Right lobe of liver (tissue), 6 donors: ENCODE measurements at regions not wholly inside any gene's neighbourhood (a gene's known extent, or its start where the extent isn't known, plus 50 kb on each side); places are given as distances from the start of the nearest gene placed in this dataset.

ENCODE experiments used
- ATAC-seq, 4 donors: fragments of 200-7000 bp; cut with Tn5 transposase; one replicate each; pipeline ENCODE4 v1.9.1; 2020; ENCODE audit warnings: mild to moderate bottlenecking in 4 of 4, moderate library complexity in 4 of 4
- DNase-seq, 3 donors: peaks; one replicate each; pipeline ENCODE4 v3.0.0-alpha.2; 2020
- H3K27ac ChIP-seq, 3 donors: fragments of 200-600 bp; one replicate each; pipeline ENCODE4 v1.8.0; 2022
- H3K27me3 ChIP-seq, 2 donors: fragments of 200-600 bp; one replicate each; pipeline ENCODE4 v1.8.0; 2022
- H3K36me3 ChIP-seq, 4 donors: fragments of 200-600 bp; sonication (generic) in 1 of 4; one replicate each; pipeline versions ENCODE4 v1.5.1 to v1.8.0; 2017 to 2022; ENCODE audit warnings: control low read depth in 1 of 4
- H3K4me1 ChIP-seq, 4 donors: fragments of 200-600 bp; sonication (generic) in 1 of 4; one replicate each; pipeline versions ENCODE4 v1.5.1 to v1.8.0; 2017 to 2022; ENCODE audit warnings: control low read depth in 1 of 4
- H3K4me3 ChIP-seq, 3 donors: fragments of 200-600 bp; one replicate each; pipeline ENCODE4 v1.8.0; 2022
- H3K9me3 ChIP-seq, 4 donors: fragments of 200-600 bp; sonication (generic) in 1 of 4; one replicate each; pipeline versions ENCODE4 v1.5.1 to v1.8.0; 2017 to 2022; ENCODE audit warnings: control low read depth in 1 of 4
- POLR2A ChIP-seq: fragments of 450-650 bp; IDR thresholded peaks from one replicate; pipeline ENCODE4 v1.6.1; 2017; ENCODE audit warnings: antibody characterized with exemption, mild to moderate bottlenecking
- WGBS: methylation state at CpG from one replicate; pipeline ENCODE4 v1.1.6; 2018; ENCODE audit warnings: low coverage, low lambda C conversion rate; ENCODE audit not compliant: insufficient coverage; ENCODE audit errors: missing lambda C conversion rate; 5-methylcytosine and 5-hydroxymethylcytosine counted together
- intact Hi-C, 2 donors: fragments of 100-400 bp; cut with DNase I; formaldehyde crosslinking; loops; one replicate each; pipeline versions ENCODE4 v1.11.2 to v1.14.1; 2022
- TF ChIP-seq, protein P1 (sequence below), 4 donors: fragments of 200-600 bp in 3 of 4; fragments of 450-650 bp in 1 of 4; IDR thresholded peaks; one replicate each; pipeline versions ENCODE4 v1.5.1 to v1.8.0; 2016 to 2022; ENCODE audit warnings: antibody characterized with exemption in 4 of 4, mild to moderate bottlenecking in 2 of 4
- donor health status: DM: no; HTN: yes; CAD: no.
- donor health status: DM: no; HTN: no; CAD: no.
- donor health status: DM: no; HTN: no; CAD: no.
- donor health status: DM: no; HTN: yes; CAD: no.
- donor health status: DM: no; HTN: yes; CAD: no.

DNA sequence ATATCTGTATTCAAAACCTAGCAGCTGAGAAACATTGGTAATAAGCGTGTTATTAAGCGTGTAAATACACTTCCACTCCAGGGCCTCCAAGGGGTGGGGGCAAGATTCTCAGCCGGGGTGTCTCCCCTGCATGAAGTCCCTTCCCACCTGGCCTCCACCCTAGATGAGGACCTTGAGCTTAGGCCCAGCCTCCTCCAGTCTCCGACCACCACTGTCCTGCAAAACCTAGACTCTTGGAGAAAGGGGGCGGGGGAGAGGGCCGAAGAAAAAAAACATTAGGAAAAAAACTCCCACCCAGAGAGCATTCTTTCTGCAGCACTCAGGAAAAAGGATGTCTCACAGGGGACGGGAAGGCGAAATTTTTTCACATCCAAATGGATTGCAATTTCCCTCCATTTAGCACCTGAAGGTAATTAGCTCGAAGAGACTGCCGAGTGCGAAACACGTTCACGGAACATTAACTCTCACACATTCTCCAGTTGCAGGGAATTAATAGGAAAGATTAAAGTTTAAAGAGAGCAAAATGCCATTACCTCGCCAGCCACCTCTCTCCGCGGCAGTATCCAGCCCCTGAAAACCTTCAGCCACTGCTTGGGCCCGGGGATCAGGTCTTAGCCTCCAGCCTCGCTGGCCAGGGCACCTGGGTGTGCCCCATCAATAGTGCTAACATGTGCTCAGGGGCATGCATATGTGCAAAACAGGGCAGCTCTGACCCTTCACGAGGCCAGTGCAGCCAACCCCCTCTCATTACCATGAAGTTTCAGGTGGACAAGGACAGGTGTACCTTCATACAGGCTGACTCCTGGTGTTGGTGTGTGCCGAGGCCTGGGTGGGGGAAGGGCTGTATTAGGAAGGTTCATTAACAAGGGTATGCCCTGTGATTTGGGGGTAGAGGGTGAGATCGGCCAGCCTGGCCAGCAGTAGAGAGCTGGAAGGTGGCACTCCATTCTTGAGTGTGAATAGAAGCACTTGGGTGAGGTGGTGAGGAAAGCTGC, 77.2 kb downstream of the HIF1AN start:
- no peaks in the 10 kb centered on the region for H3K9me3 ChIP-seq
- ATAC-seq (no peak), DNase-seq (no peak)
- TF ChIP-seq, protein P1, sequence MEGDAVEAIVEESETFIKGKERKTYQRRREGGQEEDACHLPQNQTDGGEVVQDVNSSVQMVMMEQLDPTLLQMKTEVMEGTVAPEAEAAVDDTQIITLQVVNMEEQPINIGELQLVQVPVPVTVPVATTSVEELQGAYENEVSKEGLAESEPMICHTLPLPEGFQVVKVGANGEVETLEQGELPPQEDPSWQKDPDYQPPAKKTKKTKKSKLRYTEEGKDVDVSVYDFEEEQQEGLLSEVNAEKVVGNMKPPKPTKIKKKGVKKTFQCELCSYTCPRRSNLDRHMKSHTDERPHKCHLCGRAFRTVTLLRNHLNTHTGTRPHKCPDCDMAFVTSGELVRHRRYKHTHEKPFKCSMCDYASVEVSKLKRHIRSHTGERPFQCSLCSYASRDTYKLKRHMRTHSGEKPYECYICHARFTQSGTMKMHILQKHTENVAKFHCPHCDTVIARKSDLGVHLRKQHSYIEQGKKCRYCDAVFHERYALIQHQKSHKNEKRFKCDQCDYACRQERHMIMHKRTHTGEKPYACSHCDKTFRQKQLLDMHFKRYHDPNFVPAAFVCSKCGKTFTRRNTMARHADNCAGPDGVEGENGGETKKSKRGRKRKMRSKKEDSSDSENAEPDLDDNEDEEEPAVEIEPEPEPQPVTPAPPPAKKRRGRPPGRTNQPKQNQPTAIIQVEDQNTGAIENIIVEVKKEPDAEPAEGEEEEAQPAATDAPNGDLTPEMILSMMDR (IDR thresholded peaks at IDR 0.05): no peak
- no peak for TF ChIP-seq POLR2A
- no peaks in the 10 kb centered on the region for H3K27me3 ChIP-seq
- H3K4me1 ChIP-seq: no peaks in the 10 kb centered on the region
- intact Hi-C loops: no loop called here
- H3K4me3 ChIP-seq: no peak overlapping the region
- no peak overlapping the region for H3K27ac ChIP-seq
- H3K36me3 ChIP-seq: no peaks in the 10 kb centered on the region
- WGBS: 45% methylated on average over 17 of the region's 21 CpGs

DNA sequence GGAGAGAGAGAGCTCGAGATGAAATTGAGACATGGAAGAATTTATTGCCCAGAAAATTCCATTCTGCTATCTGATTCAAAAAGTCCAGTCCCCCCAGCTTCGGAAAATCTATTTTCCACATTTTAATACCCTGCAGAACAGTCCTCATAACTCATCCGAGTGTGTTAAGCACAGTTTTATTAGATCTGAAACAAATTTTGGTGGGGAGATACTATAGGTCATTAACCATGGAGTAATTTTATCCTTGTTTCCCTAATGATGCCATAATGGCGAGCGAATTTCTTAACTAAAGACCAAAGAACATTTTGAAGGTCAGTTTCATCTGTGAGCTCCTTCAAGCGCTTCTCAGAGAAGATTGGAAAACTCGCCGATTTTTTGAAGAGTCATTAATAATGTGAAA, 78.1 kb downstream of the HIF1AN start:
- TF ChIP-seq, protein P1 (IDR thresholded peaks at IDR 0.05): no peak
- TF ChIP-seq POLR2A: no peak
- WGBS: 59% methylated on average over 8 of the region's 8 CpGs
- intact Hi-C loops: no loop called here
- Histone ChIP-seq H3K27ac (no peak overlapping the region), H3K36me3 (no peaks in the 10 kb centered on the region), H3K4me3 (no peak overlapping the region), H3K4me1 (no peaks in the 10 kb centered on the region), H3K27me3 (no peaks in the 10 kb centered on the region), H3K9me3 (no peaks in the 10 kb centered on the region)
- ATAC-seq: no peak
- DNase-seq: no peak

DNA sequence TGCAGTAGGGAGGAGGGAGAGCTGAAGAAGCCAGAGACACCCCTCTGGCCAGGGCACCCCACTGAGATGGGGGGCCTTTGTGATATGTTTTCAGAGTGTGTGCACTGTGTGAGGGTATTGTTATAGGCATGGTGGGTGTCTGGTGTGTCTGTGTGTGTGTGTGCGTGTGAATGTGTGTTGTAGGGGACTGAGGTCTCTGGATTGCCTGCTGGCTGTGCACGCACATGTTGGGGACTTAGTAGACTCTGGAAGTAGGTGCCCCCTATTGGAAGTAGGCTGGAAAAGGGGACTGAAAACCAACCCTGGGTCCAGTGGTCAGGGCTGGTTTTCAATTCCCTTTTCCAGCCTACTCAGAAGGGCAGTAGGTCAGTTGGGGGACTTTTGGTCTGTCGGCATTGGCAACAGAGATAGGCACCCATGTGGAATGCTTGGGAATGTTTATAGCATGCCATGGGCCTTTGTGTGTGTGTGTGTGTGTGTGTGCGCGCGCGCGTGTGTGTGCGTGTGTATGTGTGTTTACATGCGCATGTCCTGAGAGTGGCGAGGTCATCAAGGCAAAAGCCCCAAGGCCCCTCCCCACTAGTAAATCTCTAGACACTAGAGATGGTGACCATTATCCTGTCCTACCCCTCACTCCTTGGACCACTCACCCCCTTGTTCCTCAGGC, 78.8 kb downstream of the HIF1AN start:
- WGBS: 80% methylated on average over 1 of the region's 11 CpGs
- Histone ChIP-seq H3K36me3 (no peaks in the 10 kb centered on the region), H3K4me1 (no peaks in the 10 kb centered on the region), H3K4me3 (no peak overlapping the region), H3K9me3 (no peaks in the 10 kb centered on the region), H3K27me3 (no peaks in the 10 kb centered on the region), H3K27ac (no peak overlapping the region)
- intact Hi-C loops: no loop called here
- TF ChIP-seq, protein P1 (IDR thresholded peaks at IDR 0.05): no peak
- TF ChIP-seq POLR2A: no peak
- no peak for DNase-seq
- ATAC-seq: no peak

DNA sequence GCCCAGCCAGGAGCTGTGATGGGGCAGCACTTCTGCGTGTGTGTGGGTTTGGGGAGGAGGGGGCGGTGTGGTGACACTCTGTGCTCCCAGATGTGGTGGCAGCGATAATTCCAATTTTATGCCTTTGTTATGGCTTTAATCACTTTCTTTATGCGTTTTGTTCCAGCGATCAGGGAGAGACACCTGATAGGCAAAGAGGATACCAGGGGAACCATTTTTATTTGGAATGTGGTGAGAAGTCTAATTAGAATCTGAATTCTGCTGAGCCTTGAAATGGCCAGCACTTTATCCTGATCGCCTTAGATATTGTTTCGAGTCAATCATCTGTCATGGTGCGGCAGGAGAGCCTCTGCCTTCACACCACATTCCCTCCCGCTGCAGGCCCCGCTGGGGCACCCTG, 79.5 kb downstream of the HIF1AN start:
- ATAC-seq (no peak), DNase-seq (no peak)
- Histone ChIP-seq H3K9me3 (no peaks in the 10 kb centered on the region), H3K4me1 (no peaks in the 10 kb centered on the region), H3K27me3 (no peaks in the 10 kb centered on the region), H3K36me3 (no peaks in the 10 kb centered on the region), H3K27ac (no peak overlapping the region), H3K4me3 (no peak overlapping the region)
- TF ChIP-seq POLR2A: no peak
- TF ChIP-seq, protein P1 (IDR thresholded peaks at IDR 0.05): no peak
- intact Hi-C loops: no loop called here
- WGBS: 91% methylated on average over 5 of the region's 10 CpGs
